HG02759 (cell line): ENCODE measurements at regions not wholly inside any gene's neighbourhood (a gene's known extent, or its start where the extent isn't known, plus 50 kb on each side); places are given as distances from the start of the nearest gene placed in this dataset.
"Not testable (repeated sequence)": the region's sequence is repeated elsewhere in the genome, so short reads cannot be mapped to it uniquely, and the experiment has no call there.

ENCODE experiments used
- ATAC-seq: cut with Tn5 transposase; IDR thresholded peaks from one replicate; pipeline ENCODE4 v1.9.1; 2021; ENCODE audit warnings: mild to moderate bottlenecking, moderate library complexity; ENCODE audit not compliant: unreplicated experiment

DNA sequence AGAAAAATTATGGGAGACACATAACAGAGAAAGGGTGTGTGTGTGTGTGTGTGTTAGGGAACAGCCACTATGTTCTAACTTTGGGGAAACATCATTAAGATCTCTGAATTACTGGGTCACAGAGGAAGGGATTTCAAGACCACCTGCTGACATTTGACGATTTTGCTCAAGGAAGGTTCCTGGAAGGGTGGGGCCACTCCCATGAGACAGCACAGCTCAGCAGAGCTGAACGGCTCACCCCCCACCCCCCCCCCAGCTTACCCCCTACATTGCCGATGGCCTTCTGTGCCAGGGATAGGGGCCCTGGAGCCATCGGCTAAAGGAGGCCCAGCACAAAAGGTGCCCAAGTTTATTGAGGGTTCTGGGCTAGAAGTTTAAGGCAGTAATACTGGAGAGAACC lies 122.4 kb downstream of the NPIPB11 start:
- not testable (repeated sequence) for ATAC-seq

GRCh38 chr16:29278097-29278871 lies 128.2 kb downstream of the NPIPB11 start:
- ATAC-seq = not testable (repeated sequence)

DNA sequence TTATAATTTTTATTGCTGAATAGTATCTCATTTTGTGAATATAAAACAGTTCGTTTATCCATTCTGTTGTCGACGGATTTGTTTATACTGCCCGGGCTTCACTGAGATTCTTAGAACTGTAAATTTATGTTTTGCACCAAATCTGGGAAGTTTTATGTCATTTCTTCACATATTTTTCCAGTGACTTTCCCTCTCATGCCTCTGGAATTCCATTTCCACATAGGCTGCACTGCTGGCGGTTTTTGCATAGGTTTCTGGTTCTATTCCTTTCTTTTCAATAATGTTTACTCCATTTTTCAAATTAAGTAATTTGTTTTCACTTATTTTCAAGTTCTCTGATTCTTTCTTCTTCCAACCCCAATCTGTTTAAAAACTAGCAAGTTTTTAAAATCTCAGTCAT lies 130.1 kb downstream of the NPIPB11 start:
- not testable (repeated sequence) for ATAC-seq

- not testable (repeated sequence) for ATAC-seq
Observed at GRCh38 chr16:29274055-29275035, 132.2 kb downstream of the NPIPB11 start.

- not testable (repeated sequence) for ATAC-seq
Observed at GRCh38 chr16:29273298-29274054, 133.0 kb downstream of the NPIPB11 start.

DNA sequence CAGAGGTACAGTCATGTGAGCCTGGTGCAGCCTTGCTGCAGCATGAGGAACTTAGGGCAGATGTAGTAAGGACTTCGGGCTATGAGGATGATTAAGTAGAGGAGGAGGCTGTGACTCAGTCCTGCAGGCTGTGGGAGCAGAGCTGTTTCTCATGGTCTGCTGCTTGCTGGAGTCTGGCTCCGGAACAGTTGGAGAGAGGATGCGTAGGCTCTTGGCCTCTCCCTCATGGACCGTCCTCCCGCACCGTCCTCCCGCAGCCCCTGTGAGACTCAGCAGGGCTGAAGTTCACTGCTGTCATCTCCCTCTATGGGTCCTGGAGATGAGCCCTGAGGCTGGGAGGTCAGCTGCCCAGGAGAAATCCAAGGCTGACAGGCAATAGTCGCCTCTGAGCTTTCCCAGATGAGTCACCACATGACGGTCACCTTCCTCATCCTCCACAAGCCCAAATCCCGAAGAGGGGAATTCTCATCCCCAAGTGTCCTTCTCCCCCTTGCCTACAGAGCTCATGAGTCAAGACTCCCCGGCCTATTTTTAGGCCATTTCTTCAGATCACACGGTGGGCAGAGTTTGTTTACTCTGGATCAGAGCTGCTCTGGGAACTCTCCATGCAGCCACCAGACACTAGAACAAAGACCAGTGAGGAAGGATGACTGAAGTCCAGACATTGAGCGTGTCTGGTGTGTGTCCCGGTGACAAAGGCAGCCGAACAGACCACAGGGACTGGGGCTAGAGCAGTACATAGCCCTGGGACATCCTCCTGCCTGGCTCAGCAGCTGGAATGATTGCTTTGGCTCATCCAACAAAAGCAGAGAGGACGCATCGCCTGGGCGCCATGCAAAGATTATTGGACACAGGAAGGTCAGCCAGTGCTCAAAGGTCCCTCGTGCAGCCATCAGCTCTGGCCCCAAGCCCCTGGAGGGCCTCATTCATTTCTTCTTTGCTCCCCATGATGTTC lies 134.5 kb downstream of the NPIPB11 start:
- not testable (repeated sequence) for ATAC-seq

DNA sequence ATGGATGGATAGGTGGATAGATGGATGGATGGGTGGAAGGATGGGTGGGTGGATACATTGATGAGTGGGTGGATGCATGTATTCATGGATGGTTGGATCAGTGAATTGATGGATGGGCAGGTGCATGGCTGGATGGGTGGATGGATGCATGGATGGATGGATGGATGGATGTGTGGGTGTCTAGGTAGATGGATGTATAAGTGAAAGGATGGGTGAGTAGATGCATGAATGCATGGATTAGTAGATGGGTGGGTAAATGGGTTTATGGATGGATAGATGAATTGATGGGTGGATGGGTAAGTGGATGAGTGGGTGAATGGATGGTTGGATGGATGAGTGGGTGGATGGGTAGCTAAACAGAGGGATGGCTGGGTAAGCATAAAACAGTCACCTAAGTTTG lies 135.6 kb downstream of the NPIPB11 start:
- ATAC-seq = not testable (repeated sequence)

GRCh38 chr16:29270033-29270432 lies 136.5 kb downstream of the NPIPB11 start:
- ATAC-seq = not testable (repeated sequence)

DNA sequence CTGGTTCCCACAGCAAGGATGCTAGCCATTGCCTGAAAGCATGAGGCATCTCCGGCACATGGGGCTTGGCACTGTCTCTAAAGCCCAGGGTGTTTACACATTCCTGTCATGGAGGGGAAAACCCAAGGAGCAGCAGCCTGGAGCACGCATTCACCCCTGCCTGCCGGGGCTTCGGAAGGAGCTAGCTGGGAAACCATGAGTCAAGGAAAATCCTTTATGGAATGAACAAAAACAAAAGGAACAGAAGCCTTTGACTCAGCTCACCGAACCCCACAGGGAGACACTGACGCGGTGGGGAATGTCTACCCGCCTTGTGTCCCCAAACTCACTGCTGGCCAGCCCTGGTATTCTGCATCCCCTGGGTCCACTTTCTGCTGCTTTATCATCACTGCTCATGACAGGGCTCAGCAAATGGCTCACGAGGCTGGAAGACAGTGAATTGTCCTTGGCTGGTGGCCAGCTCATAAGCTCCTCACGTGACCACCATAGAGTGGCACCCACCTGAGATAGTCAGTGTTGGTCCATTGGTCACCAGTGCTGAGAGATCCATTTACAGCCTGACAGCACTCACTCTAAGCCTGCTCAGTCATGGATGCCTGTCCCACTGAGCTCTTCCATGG lies 137.2 kb downstream of the NPIPB11 start:
- ATAC-seq = not testable (repeated sequence)

- ATAC-seq = not testable (repeated sequence)
Observed at GRCh38 chr16:29268785-29269191, 137.7 kb downstream of the NPIPB11 start.

DNA sequence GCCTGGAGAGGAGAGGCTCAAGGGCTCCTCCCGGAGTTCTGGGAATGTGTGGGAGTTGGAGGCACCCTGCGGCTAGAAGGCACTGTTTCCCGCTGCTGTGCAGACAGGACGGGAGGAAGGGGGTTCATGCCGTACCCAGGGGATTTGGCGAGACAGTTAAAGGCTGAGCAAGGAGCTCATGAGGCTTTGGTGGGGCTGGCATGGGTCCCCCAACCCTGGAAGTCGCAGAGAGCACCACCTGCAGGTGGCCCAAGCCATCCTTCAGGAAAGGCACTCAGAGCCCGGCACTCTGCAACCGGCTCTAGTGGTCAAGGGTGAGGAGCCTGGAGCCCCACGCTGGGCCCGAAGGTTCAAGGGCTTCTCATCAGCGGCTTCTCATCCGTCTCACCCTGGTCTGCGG lies 138.2 kb downstream of the NPIPB11 start:
- not testable (repeated sequence) for ATAC-seq

DNA sequence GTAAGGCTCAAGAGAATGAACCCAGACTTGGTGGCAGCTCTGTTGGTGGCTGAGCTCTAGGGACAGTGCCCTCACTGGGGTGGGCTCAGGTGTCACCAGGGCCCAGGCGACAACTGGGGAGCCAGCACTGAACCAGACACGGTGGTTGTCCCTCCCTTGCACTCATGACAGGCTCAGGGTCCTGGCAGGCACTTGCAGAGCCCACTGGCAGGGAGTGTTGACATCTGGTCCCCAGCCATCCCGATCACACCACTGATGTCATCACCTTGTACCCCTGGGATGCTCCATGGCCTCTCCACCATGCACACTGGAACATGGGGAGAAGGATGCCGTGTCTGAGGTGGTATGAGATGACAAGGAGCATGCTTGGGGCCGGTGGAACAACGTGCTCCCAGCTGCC lies 138.6 kb downstream of the NPIPB11 start:
- not testable (repeated sequence) for ATAC-seq

DNA sequence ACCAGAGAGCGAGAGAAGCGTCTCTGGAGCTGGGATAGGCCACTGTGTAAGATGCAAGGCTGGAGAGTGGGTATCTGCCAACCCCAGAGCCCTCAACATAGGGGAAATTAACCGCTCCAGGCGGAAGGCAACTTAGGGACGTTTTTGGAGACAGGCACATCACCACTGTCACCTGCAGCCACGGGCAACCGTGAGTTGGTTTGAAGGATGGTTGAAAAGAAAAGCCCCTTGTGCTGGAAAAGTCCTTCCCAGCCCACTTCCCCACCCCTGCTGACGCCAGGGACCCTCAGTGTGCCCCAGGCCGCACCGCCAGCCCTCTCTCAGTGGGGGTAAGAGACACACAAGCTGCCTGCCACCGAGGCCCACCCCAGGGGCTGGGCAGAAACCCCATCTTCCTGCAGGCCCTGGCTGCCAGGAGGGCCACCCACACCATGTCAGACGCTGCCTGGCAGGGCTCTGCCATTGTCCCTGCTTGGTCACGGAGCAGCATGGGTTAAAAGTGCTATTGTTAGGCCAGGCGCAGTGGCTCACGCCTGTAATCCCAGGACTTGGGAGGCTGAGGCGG lies 139.4 kb downstream of the NPIPB11 start:
- peak; percentile 8 for ATAC-seq

- ATAC-seq = peak; percentile 50
Observed at GRCh38 chr16:29266612-29267011, 139.9 kb downstream of the NPIPB11 start.

- ATAC-seq = not testable (repeated sequence)
Observed at GRCh38 chr16:29265255-29265853, 141.2 kb downstream of the NPIPB11 start.

DNA sequence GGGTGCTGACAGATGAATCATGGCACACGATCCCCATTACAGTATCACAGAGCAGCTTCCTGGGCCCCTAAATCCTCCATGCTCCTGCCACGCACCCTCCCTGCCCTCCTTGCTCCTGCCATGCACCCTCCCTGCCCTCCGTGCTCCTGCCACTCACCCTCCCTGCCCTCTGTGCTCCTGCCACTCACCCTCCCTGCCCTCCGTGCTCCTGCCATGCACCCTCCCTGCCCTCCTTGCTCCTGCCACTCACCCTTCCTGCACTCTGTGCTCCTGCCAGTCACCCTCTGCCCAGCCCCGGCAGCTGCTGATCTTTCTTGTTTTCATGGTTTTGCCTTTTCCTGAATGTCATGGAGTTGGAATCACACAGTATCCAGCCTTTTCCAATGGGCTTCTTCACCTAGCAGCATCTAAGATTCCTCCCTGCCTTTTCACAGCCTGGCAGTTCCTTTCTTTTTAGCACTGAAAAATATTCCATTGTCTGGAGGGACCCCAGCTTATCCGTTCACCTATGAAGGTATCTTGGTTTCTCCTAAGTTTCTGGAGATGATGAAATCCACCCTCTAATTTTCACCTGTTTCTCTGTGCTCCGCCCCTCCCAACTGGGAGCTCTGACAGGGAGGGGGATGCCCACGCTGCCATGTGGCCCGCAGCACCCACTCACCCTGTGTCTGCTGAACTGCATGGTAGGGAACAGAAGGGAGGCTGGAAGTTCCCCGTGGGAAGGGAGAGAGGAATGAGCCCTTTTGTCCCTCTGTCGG lies 142.3 kb downstream of the NPIPB11 start:
- ATAC-seq = not testable (repeated sequence)

- not testable (repeated sequence) for ATAC-seq
Observed at GRCh38 chr16:29262725-29263124, 143.8 kb downstream of the NPIPB11 start.
